Panc1 (cell line): ENCODE measurements at regions not wholly inside any gene's neighbourhood (a gene's known extent, or its start where the extent isn't known, plus 50 kb on each side); places are given as distances from the start of the nearest gene placed in this dataset.

Experiments used
- POLR2AphosphoS5 ChIP-seq: IDR thresholded peaks from 2 replicates; pipeline ENCODE4 v1.6.1; 2012; ENCODE audit warnings: mild to moderate bottlenecking, low read depth, low read length, moderate library complexity
- TCF7L2 ChIP-seq: IDR thresholded peaks from 2 replicates; pipeline ENCODE4 v1.6.1; 2011; ENCODE audit warnings: mild to moderate bottlenecking, low read depth, low read length, inconsistent platforms
- TF ChIP-seq, protein P1 (sequence below): fragments of 450-650 bp; IDR thresholded peaks from 2 replicates; pipeline ENCODE4 v1.5.1; 2017; ENCODE audit warnings: mild to moderate bottlenecking
- TF ChIP-seq, protein P2 (sequence below), 2 experiments: IDR thresholded peaks; 2 replicates each; pipeline ENCODE4 v1.6.1; 2011 to 2012; ENCODE audit warnings: low read depth in 2 of 2, control low read depth in 1 of 2, low read length in 1 of 2, mild to moderate bottlenecking in 1 of 2, moderate library complexity in 1 of 2; ENCODE audit not compliant: insufficient read depth in 1 of 2

DNA sequence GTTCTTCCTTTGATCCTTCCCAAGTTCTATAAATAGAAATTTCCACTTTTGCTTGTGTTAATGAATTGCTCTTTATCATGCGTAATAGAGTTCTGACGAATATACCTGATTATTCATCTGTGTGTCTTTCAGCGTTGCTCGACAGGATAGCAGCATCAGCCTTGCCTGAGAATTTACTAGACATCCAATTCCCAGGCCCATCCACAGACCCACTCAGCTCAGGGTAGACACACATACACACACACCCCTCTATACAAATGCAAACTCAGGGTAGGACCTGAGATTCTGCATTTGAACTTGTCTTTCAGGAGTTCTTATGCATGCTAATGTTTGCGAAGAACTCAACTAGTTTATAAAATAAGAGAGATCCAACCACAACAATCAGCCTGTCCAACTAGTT lies 343.4 kb upstream of the GYPC start:
- TF ChIP-seq, protein P1, sequence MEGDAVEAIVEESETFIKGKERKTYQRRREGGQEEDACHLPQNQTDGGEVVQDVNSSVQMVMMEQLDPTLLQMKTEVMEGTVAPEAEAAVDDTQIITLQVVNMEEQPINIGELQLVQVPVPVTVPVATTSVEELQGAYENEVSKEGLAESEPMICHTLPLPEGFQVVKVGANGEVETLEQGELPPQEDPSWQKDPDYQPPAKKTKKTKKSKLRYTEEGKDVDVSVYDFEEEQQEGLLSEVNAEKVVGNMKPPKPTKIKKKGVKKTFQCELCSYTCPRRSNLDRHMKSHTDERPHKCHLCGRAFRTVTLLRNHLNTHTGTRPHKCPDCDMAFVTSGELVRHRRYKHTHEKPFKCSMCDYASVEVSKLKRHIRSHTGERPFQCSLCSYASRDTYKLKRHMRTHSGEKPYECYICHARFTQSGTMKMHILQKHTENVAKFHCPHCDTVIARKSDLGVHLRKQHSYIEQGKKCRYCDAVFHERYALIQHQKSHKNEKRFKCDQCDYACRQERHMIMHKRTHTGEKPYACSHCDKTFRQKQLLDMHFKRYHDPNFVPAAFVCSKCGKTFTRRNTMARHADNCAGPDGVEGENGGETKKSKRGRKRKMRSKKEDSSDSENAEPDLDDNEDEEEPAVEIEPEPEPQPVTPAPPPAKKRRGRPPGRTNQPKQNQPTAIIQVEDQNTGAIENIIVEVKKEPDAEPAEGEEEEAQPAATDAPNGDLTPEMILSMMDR: no peak
- no peak for TF ChIP-seq TCF7L2
- TF ChIP-seq, protein P2, sequence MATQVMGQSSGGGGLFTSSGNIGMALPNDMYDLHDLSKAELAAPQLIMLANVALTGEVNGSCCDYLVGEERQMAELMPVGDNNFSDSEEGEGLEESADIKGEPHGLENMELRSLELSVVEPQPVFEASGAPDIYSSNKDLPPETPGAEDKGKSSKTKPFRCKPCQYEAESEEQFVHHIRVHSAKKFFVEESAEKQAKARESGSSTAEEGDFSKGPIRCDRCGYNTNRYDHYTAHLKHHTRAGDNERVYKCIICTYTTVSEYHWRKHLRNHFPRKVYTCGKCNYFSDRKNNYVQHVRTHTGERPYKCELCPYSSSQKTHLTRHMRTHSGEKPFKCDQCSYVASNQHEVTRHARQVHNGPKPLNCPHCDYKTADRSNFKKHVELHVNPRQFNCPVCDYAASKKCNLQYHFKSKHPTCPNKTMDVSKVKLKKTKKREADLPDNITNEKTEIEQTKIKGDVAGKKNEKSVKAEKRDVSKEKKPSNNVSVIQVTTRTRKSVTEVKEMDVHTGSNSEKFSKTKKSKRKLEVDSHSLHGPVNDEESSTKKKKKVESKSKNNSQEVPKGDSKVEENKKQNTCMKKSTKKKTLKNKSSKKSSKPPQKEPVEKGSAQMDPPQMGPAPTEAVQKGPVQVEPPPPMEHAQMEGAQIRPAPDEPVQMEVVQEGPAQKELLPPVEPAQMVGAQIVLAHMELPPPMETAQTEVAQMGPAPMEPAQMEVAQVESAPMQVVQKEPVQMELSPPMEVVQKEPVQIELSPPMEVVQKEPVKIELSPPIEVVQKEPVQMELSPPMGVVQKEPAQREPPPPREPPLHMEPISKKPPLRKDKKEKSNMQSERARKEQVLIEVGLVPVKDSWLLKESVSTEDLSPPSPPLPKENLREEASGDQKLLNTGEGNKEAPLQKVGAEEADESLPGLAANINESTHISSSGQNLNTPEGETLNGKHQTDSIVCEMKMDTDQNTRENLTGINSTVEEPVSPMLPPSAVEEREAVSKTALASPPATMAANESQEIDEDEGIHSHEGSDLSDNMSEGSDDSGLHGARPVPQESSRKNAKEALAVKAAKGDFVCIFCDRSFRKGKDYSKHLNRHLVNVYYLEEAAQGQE (IDR thresholded peaks at IDR 0.05; ENCODE audit: insufficient read depth in 1 of 2, low read depth in 2 of 2, low read length in 1 of 2): no peak
- no peak for TF ChIP-seq POLR2AphosphoS5
